Dermis microvascular lymphatic vessel endothelial cell (primary cell): ENCODE measurements at regions not wholly inside any gene's neighbourhood (a gene's known extent, or its start where the extent isn't known, plus 50 kb on each side); places are given as distances from the start of the nearest gene placed in this dataset.

Experiments used
- DNase-seq, 2 donors: peaks; one replicate each; pipeline versions ENCODE4 v3.0.0 to v3.0.0-alpha.2; 2010; ENCODE audit warnings: low read depth in 2 of 2

DNA sequence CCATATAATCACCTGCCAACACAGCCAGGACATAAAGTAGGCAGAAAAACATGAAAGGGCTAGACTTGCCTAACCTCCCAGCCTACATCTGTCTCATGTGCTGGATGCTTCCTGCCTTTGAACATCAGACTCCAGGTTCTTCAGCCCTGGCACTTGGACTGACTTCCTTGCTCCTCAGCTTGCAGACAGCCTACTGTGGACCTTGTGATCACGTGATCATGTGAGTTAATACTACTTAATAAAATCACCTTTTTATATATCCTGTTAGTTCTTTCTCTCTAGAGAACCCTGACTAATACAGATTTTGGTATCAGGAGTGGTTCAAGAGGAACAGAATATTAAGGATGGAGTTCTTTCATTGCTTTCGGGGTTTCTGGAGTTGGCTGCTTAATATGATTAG, 2867.6 kb downstream of the PCDH9 start:
- DNase-seq, result no peak

DNA sequence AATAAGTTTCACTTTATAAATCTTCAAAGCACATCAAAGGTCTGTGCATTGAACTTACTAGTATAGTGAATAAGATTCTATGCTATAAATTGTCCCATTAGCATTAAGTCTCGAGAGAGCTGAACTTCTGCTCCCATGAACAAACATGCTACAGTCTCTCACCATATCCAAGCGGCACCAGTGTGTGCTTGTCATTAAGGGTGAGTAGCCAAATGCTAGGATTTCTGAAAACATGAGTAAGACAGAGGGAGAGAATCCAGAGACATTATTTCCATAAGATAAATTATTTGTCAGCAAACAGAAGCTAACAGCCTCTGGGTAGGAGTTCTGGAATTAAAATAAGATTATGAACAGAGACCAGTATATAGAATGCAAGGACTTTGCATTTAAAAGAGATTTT, 2882.5 kb downstream of the PCDH9 start:
- DNase-seq, result no peak

DNA sequence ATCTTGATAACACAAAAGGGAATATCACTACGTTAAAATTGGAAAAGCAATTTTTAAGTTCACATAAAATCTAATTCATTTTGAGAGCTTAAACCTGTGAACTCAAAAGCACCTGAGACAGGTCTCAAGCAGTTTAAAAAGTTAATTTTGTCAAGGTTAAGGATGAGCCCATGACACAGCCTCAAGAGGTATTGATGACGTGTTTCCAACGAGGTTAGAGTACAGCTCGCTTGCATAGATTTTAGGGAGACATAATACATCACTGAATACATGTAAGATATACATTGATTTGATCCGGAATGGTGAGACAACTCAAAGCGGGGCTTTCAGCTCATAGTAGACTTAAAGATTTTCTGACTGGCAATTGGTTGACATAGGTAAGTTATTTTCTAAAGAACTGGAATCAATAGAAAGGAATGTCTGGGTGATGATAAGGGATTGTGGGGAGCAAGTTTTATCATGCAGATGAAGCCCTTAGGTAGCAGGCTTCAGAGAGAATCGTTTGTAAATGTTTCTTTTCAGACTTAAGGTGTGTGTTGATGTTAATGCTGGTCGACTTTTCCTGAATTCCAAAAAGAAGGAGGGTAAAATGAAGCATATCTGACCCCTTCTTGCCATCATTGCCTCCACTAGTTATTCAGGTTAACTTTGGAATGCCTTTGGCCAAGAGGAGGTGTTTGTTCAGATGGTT, 2890.6 kb downstream of the PCDH9 start:
- no peak for DNase-seq

DNA sequence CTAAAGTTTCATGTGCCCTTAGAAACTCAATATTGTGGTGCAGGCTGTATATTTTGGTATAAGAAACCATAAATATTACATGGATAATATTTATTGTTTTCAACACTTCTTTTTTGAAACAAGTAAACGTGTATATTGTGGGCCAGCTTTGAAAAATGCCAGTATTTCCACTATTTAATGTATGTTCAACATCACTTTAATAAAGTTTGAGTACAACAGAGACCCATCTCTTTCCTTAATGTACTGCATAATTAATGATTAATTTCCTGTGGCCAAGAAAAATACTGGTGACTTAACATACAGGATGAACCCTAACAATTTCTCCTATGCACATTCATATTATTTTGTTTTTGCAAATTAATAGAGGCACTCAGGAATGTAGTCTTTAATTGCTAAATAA, 2891.5 kb downstream of the PCDH9 start:
- no peak for DNase-seq

DNA sequence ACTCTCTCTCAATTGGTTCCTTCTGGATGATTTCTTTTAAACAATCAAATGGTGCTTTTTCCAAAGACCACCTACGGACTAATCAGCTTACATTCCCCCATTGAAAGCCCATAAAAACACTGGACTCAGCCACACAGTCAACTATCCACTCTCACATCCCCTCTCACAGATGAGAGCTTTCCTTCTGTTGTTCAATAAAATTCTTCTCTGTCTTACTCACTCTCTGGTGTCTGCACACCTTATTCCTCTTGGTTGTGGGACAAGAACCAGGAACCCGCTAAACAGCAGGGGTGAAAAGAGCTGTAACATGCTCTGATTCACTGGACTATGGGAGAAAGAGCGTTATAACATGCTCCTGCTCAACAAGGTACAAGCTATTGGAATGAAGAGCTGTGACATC, 2896.2 kb downstream of the PCDH9 start:
- no peak for DNase-seq

DNA sequence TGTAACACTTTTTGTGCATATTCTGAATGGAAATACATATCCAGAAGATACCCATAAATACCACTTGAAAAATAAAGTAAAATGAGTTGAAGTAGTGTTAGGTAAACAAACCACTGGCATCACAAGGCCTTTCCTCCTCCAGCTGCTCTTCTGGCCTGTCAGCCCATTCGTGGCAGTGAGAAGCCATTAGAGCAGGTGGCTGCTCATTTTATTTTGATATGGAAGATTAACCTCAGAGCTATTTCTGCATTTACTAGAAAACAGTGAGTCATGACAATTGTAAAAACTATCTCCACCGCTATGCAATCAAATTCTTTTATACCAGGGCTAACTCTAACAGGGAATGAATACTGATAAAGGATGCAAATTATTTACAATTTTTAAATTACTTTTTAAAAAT, 2898.1 kb downstream of the PCDH9 start:
- no peak for DNase-seq

DNA sequence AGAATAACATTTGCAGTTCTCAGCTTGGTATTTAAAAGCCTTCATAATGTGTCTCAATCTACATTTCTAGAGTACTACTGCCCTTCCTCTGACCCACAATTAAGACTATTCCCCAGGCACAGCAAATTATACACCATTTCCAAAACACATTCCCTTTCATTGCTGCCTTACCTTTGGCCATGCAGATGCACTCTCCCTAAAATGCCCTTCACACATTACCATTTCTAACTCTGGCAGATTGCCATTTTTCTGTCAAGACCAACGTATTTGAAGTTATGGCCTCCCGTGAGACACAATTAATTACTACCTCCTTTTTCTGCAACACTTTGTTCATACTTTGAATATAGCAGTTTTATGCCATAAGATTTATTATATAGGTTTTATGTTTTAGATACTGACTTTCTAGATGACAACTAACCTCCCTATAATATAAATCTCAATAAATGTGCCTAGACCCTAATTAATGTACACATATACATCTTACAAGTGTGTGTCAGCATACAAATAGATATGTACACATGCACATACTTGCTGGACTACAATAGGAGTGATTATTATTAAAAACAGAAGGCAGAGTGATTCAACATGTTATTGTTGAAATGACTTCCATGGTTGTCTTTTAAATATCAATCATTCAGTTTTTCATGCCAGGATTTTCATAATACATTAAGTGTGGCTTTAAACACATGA, 2902.5 kb downstream of the PCDH9 start:
- no peak for DNase-seq

DNA sequence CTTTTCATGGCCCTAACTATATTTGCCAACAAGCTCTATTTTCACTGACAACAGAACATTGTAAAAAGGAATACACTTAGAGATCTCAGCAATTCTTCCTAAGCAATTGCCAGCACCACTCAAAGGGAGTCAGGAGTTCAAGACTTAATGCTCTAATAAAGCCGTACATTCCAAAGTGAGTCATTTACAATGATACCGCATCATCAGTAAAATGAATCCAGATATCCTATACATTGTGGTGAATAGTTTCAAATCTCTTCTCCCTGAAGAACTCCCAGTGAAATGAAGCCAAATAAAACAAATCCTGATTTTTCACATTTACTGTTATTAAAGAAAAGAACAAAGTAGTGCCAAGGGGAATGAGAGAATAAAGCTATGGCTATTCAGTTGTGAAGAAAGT, 2898.7 kb upstream of the PCDH20 start:
- DNase-seq, result no peak

DNA sequence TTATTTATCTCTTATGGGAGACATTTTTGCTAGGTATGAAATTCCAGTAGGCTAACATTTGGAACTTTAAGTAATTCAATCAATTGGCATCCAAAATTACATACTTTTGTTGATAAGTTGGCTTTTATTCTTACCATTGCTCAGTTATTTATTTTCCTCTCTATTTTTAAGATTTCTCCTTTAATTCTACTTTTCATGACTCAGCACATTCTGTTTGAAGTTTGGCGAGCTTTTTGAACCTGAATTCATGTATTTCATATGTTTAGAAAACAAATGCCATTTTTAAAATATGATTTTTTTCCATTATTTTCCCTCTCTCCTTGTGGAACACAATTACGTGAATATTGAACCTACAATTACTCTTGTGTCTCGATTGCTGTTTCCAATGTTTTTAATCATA, 2896.3 kb upstream of the PCDH20 start:
- no peak for DNase-seq

DNA sequence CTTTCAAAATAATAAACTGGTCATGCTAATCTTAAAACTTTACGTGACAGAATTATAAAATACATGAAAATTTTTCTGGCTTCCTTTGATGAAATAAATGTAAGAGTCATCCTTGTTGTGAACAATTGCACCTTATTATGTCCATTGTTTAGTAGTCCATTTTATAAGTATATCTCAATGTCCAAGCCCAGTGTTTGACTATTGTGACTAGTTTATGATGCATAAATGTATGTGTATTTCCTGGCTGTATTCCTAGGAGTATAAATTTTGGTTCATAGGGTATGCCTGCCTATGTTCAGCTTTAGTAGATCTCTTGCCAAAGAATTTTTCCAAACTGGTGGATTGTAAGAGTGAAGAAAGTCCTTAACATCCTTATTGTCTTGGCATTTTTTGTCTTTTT, 2895.5 kb upstream of the PCDH20 start:
- DNase-seq, result no peak

DNA sequence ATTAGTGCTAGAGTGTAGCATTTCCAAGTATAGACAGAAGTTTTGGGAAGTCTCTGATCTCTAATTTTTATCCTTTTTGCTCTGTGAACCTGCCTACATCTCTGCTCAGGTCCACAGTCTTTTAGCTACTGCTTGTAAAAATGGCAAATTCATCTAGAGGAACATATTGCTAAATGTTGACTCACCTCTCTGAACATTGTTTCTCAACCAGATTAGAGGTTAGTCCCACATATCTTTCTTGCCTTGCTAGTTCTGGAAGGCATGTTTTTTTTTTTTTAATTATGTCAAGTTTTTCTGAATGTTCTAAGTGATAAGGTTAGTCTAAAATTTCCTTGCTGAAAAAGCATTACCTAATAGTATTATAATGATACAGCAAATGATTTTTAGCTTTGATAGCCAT, 2889.6 kb upstream of the PCDH20 start:
- no peak for DNase-seq

DNA sequence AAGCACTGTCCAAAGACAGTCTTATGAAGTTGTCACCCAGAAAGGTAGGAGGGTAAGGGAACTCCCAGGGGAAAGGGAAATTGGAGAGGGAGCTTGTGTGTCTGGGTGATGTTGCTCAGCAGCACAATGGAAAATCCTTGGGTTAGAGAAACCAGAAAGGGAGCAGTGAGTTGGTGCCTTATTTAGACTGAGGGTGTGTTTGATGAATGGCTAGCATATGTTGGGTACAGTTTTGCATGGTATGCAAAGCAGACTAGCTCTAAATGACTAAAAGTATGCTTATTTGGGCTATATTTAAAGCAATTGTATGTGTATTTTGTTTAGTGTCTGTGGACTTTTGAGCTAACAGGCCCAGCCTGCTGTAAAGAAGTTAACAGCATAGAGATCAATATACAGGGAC, 2884.6 kb upstream of the PCDH20 start:
- DNase-seq, result no peak

DNA sequence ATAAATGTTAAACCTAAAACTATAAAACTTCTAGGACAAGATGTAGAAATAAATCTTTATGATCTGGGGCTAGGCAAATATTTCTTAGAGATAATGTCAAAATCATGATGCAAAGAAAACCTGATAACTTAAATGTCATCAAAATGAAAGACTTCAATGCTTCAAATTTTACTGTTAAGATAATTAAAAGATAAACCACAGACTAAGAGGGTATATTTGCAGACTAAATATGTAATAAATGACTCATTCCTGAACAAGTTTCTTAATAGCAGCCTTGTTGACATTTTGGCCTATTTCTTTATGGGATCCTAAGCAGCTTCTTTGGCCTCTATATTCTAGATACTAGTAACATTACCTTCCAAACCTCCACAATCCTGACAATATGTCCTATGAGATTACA, 2878.3 kb upstream of the PCDH20 start:
- DNase-seq, result no peak

DNA sequence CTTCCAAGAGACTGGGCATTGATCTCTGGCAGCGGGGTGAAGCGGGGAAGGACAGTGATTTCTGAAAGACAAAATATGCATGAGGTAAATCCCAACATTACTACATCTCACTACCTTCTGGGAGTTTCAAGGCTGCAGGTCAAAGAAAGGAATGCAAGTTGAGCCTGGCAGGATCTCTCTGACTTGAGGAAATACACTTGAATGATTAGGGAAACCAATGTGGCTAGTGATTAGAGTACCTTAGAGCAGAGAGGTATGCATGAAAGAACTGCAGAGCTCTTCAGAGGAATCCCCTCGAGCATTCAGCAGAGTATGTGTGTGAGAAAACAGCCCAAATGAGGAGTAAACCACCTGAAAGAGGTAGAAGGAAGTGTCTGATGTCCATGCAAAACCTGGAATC, 2874.1 kb upstream of the PCDH20 start:
- no peak for DNase-seq

DNA sequence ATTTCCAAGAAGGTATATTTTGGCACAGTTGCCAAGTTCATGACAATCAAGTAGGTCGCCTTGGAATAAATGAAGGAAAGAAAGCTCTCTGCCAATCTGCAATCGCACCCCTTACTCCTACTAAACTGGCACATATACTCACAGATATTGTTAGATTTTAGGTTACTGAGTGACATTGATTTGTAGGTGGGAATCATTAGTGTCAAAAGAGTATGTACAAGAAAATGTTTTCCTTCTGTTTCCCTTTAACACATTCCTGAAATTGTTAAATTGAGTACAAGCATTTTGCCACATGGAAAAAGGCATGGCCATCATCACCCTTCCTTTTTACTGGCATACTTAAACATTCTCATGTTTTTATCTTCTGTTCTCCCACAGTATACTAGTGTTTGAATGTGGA, 2868.3 kb upstream of the PCDH20 start:
- no peak for DNase-seq

DNA sequence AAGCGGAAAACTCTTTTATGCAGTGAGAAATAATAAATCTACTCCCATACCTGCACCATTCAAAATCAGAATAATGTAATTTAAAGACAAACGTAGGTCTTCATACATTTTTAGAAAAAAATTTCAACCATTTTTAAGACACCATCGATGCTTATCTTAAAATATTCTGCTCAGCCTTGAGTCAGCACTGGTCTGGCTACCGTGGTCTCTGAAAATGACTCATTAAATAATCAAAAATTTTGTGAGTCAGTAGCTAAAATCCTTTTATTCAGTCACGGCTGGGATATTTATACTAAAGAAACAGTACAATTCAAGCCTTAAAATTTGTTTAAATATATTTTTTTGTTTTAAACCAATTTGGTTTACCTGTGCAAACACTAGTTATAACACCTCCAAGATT, 2862.8 kb upstream of the PCDH20 start:
- DNase-seq, result no peak

DNA sequence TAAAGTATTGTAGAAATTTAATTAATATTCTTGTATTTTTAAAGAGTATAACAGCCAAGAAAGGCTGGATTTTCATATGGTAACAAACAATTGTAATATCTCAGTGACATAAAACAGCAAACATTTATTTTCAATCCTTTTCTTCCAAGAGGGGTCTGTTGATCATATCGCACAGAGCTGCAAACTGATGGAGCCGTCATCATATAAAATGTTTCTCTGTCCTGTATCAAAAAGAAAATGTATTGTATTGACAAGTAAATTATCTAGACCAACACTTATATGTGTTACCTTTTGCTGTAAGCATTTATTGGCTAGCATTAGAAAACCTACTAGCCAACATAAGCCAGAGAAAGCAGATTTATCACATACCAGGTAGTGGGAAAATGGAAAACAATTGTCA, 2861.4 kb upstream of the PCDH20 start:
- DNase-seq, result no peak

DNA sequence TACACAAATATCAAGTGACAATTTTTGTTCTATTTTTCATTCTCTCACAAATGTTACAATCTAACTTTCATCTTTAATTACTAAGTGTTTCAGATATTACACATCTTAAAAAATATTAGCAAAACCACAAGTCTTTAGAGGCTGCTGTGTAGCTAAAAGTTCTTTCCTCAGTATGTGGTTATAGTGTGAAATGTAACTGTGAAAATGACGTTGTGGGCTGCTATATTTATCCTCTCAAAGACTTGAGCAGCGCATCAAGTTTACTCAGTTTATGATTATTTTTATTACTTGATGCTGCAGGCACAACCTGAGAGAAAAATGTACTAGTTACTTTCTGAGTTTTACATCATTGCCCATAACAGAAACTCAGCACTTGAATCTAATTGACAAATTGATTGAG, 2860.6 kb upstream of the PCDH20 start:
- no peak for DNase-seq

DNA sequence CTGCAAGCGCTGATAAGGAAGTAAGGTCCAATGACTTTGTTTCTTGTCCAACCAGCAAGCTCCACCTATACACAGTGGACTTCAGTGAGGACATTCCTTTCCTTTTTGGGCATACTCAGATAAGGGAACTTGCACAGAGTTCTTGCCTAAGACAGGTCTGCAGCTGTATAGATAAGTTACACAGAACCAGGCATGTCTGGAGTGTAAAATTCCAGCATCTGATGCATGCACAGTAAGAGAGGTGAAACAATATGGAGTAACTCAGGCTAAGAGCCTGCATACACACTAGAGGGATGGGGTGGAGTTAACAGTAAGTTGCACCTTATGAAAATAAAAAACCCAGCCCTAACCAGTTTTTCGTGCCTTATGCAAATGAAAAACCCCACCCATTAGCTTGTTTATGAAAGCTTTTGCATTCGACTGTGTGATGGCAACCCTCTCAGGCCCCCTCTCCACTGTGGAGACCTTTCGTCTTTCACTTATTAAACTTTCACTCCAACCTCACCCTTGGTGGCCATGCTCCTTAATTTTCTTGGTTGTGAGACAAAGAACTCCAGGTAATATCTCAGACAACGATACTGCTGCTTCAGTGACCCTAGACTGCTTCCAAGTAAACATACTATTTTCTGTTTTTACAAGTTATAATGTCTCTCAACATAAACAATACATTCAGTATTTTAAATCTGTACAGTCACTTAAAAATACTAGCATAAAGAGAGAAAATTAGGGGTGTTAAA, 2859.0 kb upstream of the PCDH20 start:
- DNase-seq, result no peak

DNA sequence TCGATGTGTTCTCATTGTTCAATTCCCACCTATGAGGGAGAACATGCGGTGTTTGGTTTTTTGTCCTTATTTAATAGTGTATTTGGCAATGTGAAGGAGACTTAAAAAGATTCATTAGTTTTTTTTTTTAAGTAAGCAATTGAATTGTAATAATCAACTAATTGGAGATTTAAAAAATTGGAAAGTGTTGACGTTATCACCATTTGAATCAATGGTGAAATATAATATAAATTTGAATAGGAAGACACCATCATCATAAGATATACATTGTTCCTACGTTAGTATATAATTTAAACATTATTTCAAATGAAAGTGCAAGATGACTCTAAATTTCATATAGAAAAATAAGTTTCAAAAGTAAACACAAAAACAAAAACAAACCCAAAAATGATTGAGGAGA, 2858.1 kb upstream of the PCDH20 start:
- no peak for DNase-seq

DNA sequence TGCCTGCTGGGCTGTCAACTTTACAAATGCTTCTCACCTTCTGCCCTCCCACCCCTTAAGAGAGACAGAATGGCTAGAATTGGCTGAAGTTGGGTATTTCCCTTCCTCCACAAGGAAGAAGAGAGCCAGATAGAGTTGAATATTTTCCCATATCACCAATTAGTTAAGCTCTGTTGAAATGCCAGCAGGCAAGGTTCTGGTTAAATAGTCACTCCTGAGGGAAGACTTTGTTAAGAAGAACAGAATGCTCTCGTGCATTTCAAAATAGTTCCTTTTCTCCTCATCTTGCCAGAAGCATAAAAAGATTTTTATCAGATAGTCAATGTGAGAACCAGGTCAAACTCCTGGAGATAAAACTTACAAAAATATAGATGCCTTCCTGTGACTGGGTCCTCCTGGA, 2857.0 kb upstream of the PCDH20 start:
- DNase-seq, result no peak

DNA sequence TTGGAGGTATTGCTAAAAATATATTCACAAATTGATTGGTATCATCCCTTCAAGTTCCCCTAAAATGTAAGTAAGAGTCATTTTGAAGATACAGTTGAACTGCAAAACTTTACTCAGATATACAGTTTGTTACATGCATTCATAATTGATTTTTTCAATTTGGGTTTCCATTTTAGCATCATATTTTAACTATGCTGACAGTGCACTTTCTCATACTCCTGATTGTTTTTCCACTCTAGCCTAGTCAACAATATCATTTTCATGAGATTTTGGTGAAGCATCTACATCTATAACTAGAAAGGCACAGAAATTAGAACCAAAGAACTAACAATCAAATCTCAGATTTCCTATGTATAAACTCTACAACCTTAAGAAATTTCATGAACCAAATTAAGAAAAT, 2850.4 kb upstream of the PCDH20 start:
- no peak for DNase-seq

DNA sequence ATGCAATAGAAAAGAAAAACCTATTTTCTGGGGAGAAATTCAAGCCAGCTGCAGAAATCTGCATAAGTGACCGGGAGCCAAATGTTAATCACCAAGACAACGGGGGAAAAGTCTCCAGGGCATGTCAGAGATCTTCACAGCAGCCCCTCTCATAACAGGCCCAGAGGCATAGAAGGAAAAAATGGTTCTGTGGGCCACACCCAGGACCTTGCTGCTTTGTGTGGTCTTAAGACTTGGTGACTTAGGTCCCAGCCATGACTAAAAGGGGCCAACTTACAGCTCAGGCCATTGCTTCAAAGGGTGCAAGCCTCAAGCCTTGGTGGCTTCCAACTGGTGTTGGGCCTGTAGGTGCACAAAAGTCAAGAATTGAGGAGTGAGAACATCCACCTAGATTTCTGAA, 2847.6 kb upstream of the PCDH20 start:
- DNase-seq, result no peak
